Epithelial cell of esophagus (primary cell): ENCODE measurements at regions not wholly inside any gene's neighbourhood (a gene's known extent, or its start where the extent isn't known, plus 50 kb on each side); places are given as distances from the start of the nearest gene placed in this dataset.

Source experiments
- DNase-seq: peaks from one replicate; pipeline ENCODE4 v3.0.0; 2010; ENCODE audit warnings: low read depth
- H3K4me3 ChIP-seq: 2 replicates; pipeline ENCODE4 v1.5.1; 2011; ENCODE audit warnings: mild to moderate bottlenecking, low read length, control low read depth
- TF ChIP-seq, protein P1 (sequence below): IDR thresholded peaks from 2 replicates; pipeline ENCODE4 v1.5.1; 2011; ENCODE audit warnings: low read depth, mild to moderate bottlenecking, low read length, control low read depth, inconsistent platforms; ENCODE audit not compliant: insufficient read depth; ENCODE audit errors: missing control alignments

DNA sequence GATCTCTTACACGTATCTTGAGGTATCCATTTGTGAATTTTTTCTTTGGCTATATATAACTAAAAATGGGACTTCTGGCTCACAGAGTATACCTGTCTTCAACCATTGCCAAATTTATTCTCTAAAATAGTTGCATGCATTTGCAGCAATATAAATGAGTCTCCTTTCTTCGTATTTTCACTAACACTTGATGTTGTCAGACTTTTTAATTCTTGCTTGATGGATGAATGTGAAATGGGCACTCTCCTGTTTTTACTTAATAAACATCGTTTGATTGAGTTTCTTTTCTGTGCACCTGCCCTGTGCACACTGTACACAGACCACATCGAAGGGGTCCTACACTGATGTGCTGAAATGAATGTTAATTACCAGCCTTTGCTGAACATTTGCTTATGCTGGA, 121.8 kb downstream of the DDX1 start:
- TF ChIP-seq, protein P1, sequence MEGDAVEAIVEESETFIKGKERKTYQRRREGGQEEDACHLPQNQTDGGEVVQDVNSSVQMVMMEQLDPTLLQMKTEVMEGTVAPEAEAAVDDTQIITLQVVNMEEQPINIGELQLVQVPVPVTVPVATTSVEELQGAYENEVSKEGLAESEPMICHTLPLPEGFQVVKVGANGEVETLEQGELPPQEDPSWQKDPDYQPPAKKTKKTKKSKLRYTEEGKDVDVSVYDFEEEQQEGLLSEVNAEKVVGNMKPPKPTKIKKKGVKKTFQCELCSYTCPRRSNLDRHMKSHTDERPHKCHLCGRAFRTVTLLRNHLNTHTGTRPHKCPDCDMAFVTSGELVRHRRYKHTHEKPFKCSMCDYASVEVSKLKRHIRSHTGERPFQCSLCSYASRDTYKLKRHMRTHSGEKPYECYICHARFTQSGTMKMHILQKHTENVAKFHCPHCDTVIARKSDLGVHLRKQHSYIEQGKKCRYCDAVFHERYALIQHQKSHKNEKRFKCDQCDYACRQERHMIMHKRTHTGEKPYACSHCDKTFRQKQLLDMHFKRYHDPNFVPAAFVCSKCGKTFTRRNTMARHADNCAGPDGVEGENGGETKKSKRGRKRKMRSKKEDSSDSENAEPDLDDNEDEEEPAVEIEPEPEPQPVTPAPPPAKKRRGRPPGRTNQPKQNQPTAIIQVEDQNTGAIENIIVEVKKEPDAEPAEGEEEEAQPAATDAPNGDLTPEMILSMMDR: no peak
- no peak for DNase-seq
- no peak overlapping the region for H3K4me3 ChIP-seq

DNA sequence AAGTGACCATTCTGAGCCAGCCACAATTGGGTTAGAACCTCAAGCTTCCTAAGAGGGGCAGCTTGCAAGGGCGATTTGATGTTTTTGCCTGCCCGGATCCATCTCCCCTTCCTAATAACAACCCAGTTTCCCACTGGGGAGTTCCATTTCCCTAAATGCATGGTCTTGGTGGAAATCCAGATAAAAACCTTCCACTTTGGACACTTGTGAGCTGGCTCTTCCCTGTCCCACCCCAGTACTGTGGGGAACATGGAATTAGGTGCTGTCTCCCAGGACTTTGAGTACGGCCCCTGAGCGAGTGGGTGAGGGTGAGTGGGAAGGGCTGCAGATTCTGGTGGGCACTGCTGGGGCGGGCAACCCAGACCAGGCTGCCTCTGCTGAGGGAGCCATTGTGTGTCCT, 122.3 kb downstream of the DDX1 start:
- TF ChIP-seq, protein P1: no peak
- no peak for DNase-seq
- H3K4me3 ChIP-seq: no peak overlapping the region

DNA sequence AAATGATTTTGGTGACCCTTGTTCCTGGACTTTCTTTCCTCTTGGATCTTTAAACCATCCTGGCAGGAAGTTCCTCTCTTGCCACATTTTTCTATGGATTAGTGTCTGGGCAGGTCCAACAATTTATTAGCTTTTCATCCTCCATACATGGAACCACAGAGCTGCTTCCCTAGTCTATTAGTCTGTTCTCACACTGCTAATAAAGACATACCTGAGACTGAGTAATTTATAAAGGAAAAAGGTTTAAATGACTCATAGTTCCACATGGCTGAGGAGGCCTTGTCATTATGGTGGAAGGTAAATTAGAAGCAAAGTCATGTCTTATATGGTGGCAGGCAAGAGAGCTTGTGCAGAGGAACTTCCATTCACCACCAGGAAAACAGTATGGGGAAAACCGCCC, 122.9 kb downstream of the DDX1 start:
- DNase-seq: peak; percentile 48
- TF ChIP-seq, protein P1: no peak
- H3K4me3 ChIP-seq: no peak overlapping the region

DNA sequence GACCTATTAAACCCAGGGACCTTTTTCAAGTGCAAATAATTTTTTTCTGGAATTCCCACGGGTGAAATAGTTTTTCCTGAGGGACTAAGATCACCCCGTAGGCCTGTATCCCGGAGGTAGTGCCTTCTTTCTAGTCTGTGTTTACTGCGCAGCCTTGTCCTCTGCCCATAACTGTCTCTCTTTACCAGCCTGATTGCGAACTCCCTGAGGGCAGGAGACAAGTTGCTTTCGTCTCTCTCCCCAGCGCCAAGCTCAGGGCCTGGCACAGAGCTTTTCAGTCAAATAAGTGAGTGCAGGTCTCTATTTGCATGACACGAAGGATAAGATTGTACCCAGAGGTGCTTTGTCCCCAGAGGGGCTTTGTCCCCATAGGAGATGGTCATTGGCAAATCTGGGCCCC, 123.9 kb downstream of the DDX1 start:
- no peak for DNase-seq
- H3K4me3 ChIP-seq: no peak overlapping the region
- TF ChIP-seq, protein P1: no peak

DNA sequence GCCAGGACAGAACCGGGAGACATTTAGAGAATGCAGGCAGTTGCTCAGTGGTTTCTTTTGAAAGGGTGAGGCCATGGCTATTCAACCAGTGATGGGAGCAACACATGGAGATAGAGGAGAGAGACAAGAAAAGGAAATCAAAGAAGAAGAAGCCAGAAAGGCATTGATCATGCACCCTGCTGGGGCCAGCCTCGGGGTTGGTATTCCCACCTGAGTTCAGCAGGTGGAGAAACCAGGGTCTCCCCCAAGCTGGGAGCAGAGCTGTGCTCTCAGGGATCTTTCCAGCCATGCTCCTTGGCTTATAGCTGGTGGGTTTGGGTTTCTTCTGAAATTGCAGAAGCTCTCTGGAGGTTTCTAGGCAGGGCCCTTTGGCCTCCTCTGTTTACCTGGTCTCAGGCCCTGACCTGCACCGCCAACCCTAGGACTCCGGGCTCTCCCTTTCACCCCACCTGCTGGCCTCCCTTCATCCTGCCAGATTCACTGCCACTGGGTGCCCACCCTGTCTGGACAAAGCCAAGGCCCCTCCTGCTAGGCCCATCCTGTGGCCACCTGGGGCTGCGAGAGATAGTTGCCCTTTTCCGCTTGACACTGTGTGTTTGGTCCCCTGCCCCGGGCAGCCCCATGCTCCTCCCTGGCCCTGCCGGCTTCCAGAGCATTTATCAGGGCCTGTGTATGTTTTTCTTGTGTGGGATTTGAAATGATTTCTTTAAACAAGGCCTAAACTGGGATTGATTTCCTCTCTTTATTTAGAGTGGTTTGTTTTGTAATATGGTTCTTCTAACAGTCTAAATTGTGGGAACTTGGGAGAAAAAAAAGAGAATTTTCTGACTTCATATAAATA, 126.7 kb downstream of the DDX1 start:
- TF ChIP-seq, protein P1: no peak
- no peak for DNase-seq
- H3K4me3 ChIP-seq: no peak overlapping the region

DNA sequence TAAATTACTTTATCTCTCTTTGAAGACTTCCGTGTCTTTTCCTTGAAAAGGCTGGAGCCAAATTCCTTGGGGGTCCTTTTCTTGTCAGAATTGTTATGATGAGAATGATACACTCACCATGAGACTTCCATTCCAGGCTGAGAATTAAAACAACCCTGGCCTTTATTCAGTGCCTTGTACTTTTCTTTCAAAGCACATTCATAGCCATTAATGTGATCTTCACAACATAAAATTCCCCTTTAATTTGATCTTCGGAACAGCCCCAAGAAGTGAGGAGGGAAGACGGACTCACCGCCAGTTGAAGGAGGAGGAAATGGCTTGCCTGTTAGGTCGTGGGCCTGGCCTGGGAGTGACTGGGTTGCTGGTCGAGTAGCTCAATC, 127.3 kb downstream of the DDX1 start:
- H3K4me3 ChIP-seq: no peak overlapping the region
- TF ChIP-seq, protein P1: no peak
- no peak for DNase-seq
